Colonic mucosa (tissue), 4 donors: ENCODE measurements at regions not wholly inside any gene's neighbourhood (a gene's known extent, or its start where the extent isn't known, plus 50 kb on each side); places are given as distances from the start of the nearest gene placed in this dataset.

Source experiments
- DNase-seq: peaks from one replicate; pipeline ENCODE4 v3.0.0-alpha.2; 2020
- H3K27ac ChIP-seq: fragments of 200-600 bp; one replicate; pipeline ENCODE4 v1.8.0; 2021
- H3K27me3 ChIP-seq: fragments of 200-600 bp; one replicate; pipeline ENCODE4 v1.8.0; 2021
- H3K36me3 ChIP-seq: fragments of 200-600 bp; one replicate; pipeline ENCODE4 v1.8.0; 2021
- H3K4me1 ChIP-seq: fragments of 200-600 bp; one replicate; pipeline ENCODE4 v1.8.0; 2021; ENCODE audit warnings: mild to moderate bottlenecking
- H3K4me3 ChIP-seq: fragments of 200-600 bp; one replicate; pipeline ENCODE4 v1.8.0; 2021
- H3K9ac ChIP-seq, 2 donors: one replicate each; pipeline ENCODE4 v1.7.0; 2013; ENCODE audit warnings: control low read depth in 2 of 2, low read depth in 2 of 2, low read length in 2 of 2
- H3K9me3 ChIP-seq: fragments of 200-600 bp; one replicate; pipeline ENCODE4 v1.8.0; 2021
- CTCF ChIP-seq: fragments of 200-600 bp; IDR thresholded peaks from one replicate; pipeline ENCODE4 v1.8.0; 2022; ENCODE audit warnings: antibody characterized with exemption, mild to moderate bottlenecking
- intact Hi-C: fragments of 100-400 bp; cut with DNase I; formaldehyde crosslinking; loops from one replicate; pipeline ENCODE4 v1.14.1; 2022
- donor health status: healthy.
- donor health status: DM: no; HTN: no; CAD: no.
- donor health status: DM: no; HTN: no; CAD: no.

- TF ChIP-seq CTCF, result no peak
Observed at GRCh38 chr3:176906046-176906905, 291.0 kb downstream of the TBL1XR1 start.

DNA sequence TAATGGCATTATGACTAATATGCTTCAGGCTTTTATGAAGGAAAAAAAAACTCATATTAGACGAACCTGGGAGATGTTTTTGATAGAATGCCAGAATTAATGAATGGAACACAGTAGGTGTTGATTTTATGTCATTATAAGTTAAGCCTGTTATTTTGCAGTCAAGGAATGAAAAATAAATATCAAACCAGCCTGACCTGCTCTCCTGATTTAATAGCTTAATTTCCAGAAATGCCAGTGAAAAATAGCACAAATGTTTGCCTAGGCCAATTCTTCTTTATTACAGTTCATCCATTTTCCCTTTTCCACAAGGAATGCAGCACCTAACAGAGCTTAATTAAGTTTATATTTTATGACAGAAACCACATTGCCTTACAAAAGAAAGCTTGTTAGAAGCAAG, 292.0 kb downstream of the TBL1XR1 start:
- no peaks in the 10 kb centered on the region for H3K9me3 ChIP-seq
- H3K9ac ChIP-seq, result no peak overlapping the region
- no peaks in the 10 kb centered on the region for H3K36me3 ChIP-seq
- DNase-seq, result no peak
- H3K27ac ChIP-seq, result no peak overlapping the region
- TF ChIP-seq CTCF, result no peak
- H3K4me3 ChIP-seq, result no peak overlapping the region
- no peaks in the 10 kb centered on the region for H3K4me1 ChIP-seq
- intact Hi-C loops, result no loop called here
- no peaks in the 10 kb centered on the region for H3K27me3 ChIP-seq

More at GRCh38 chr3:176906046-176906905, 291.0 kb downstream of the TBL1XR1 start:
- no peaks in the 10 kb centered on the region for H3K4me1 ChIP-seq
- H3K9me3 ChIP-seq, result no peaks in the 10 kb centered on the region
- no peak overlapping the region for H3K9ac ChIP-seq
- no peak overlapping the region for H3K27ac ChIP-seq
- H3K27me3 ChIP-seq, result no peaks in the 10 kb centered on the region
- no peak for DNase-seq
- intact Hi-C loops, result no loop called here
- no peaks in the 10 kb centered on the region for H3K36me3 ChIP-seq
- no peak overlapping the region for H3K4me3 ChIP-seq

- no peak overlapping the region for H3K4me3 ChIP-seq
- no peaks in the 10 kb centered on the region for H3K36me3 ChIP-seq
- DNase-seq, result no peak
- no peak overlapping the region for H3K9ac ChIP-seq
- H3K9me3 ChIP-seq, result no peaks in the 10 kb centered on the region
- H3K27me3 ChIP-seq, result no peaks in the 10 kb centered on the region
- no peak for TF ChIP-seq CTCF
- no peaks in the 10 kb centered on the region for H3K4me1 ChIP-seq
- intact Hi-C loops, result no loop called here
- H3K27ac ChIP-seq, result no peak overlapping the region
Observed at GRCh38 chr3:176904506-176904905, 292.8 kb downstream of the TBL1XR1 start.

DNA sequence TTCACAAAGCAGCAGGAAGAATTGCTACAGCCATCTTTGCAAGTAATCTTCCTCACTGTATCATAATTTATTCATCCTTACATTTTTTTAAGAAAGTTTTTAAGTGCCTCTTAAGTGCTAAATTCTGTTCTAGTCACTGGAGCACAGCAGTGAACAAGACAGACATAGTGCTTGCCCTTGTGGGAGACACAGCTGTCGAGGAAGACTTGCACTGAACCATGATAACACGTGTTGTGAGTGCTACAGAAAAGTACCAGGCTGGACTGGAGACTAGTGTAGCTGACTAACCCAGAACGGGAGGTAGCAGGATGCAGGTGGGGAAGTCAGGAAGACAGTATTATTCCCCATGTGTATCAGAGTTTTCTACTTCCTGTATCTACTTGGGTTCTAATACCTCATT, 300.6 kb downstream of the TBL1XR1 start:
- no peak for TF ChIP-seq CTCF
- H3K27me3 ChIP-seq, result no peaks in the 10 kb centered on the region
- intact Hi-C loops, result no loop called here
- no peak for DNase-seq
- no peaks in the 10 kb centered on the region for H3K9me3 ChIP-seq
- H3K4me3 ChIP-seq, result no peak overlapping the region
- no peaks in the 10 kb centered on the region for H3K36me3 ChIP-seq
- no peaks in the 10 kb centered on the region for H3K4me1 ChIP-seq
- H3K27ac ChIP-seq, result no peak overlapping the region
- H3K9ac ChIP-seq, result no peak overlapping the region

DNA sequence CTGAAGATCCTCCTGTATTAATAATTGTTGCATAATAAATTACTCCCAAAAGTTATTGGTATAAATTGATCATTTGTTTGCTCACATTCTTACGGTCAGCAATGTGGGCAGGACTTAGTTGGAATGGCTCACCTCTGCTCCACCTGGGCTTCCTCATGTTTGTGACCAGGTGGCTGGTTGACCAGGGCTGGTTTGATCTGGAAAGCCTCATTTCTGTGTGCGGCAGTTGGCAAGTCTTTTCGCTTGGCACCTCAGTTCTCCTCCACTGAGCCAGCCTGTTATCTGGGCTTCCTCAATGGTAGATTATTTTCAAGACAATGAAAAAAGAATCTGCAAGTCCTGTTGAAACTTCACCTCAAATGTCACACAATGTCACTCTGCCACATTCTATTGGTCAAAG, 301.1 kb downstream of the TBL1XR1 start:
- H3K27ac ChIP-seq, result no peak overlapping the region
- no peaks in the 10 kb centered on the region for H3K36me3 ChIP-seq
- no peak for DNase-seq
- H3K27me3 ChIP-seq, result no peaks in the 10 kb centered on the region
- no peaks in the 10 kb centered on the region for H3K9me3 ChIP-seq
- no peak overlapping the region for H3K4me3 ChIP-seq
- H3K9ac ChIP-seq, result no peak overlapping the region
- no peak for TF ChIP-seq CTCF
- intact Hi-C loops, result no loop called here
- H3K4me1 ChIP-seq, result no peaks in the 10 kb centered on the region
